Activated CD4-positive, alpha-beta T cell treated with anti-CD3 and anti-CD28 coated beads, Interleukin-2, amount 10 ng/mL, durations not matched to agents 24 days and 14 days (primary cell): ENCODE measurements at regions not wholly inside any gene's neighbourhood (a gene's known extent, or its start where the extent isn't known, plus 50 kb on each side); places are given as distances from the start of the nearest gene placed in this dataset.
A peak's percentile ranks its signal among the peaks of the same experiment; 100 is the strongest.

Experiments
- DNase-seq: peaks from one replicate; pipeline ENCODE4 v3.0.0; 2022
- H3K27ac Mint-ChIP-seq: one replicate; pipeline ENCODE4 v1.8.0; 2022; ENCODE audit warnings: mild to moderate bottlenecking, mixed read lengths
- H3K27me3 Mint-ChIP-seq: one replicate; pipeline ENCODE4 v1.8.0; 2022; ENCODE audit warnings: mixed read lengths
- H3K36me3 Mint-ChIP-seq: one replicate; pipeline ENCODE4 v1.8.0; 2022; ENCODE audit warnings: low read depth, mild to moderate bottlenecking, mixed read lengths
- H3K4me1 Mint-ChIP-seq: one replicate; pipeline ENCODE4 v1.8.0; 2021; ENCODE audit warnings: mixed read lengths
- H3K4me3 Mint-ChIP-seq: one replicate; pipeline ENCODE4 v1.8.0; 2022; ENCODE audit warnings: mild to moderate bottlenecking, moderate library complexity, mixed read lengths
- H3K9me3 Mint-ChIP-seq: one replicate; pipeline ENCODE4 v1.8.0; 2021; ENCODE audit warnings: mixed read lengths
- intact Hi-C: fragments of 100-400 bp; cut with micrococcal nuclease; formaldehyde crosslinking; loops from one replicate; pipeline ENCODE4 v1.15.1; 2023

DNA sequence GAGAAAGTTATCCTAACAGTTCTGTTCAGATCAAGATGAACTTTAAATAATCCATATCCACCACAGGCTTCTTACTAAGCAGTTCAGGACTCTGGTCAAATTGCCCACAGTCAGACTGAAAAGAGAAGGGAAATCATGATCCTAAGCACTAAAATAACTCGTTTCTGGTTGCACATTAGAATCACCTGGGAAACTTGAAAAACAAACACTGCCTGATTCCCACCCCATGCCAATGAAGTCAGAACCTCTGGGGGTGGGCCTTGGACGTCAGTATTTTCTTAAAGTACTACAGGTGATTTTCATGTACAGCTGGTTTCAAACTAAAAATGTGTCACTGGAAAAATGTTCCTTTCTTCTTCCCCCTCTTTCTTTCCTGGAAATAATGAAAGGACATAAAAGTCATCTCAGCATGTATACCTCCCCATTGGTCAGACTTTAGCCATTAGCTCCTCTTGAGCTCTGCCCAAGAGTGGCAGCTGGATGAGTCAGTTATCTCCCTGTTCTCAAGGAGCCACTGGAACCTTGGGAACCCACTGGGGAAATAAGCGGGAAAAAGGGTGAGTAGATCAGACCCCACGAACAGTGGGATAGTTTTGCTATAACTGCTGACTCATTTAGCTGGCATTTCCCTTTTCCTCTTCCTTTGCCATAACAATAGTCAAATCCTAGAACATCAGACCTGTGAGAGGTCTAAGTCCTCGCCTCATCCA is 75.3 kb upstream of the IL6 start:
- intact Hi-C loops: no loop called here
- Mint-ChIP-seq H3K27me3 (peaks cover 40% of the 10 kb centered on the region), H3K27ac (no peak overlapping the region), H3K4me3 (no peak overlapping the region), H3K9me3 (peaks cover 23% of the 10 kb centered on the region), H3K4me1 (peaks cover 4% of the 10 kb centered on the region), H3K36me3 (peaks cover 2% of the 10 kb centered on the region)
- DNase-seq: no peak

DNA sequence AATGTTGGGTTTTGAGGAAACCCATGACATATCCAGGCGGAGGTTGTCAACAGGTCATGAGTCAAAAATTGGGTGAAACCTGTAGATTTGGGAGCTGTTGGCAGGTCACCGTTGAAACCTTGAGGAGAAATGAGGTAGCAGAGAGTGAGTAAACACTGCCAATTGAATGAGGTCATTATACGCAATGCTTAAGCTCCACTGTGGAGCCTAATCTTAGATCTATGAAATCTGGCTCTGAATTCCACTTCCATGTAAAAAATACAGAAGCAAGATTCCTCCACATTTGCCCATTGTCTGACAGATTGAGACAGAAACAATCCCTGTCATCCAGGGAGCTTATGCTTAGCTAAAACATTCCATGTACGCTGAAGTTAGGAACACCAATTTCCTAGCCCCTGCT is 76.0 kb upstream of the IL6 start:
- intact Hi-C loops: no loop called here
- peaks cover 23% of the 10 kb centered on the region for H3K9me3 Mint-ChIP-seq
- peaks cover 35% of the 10 kb centered on the region for H3K27me3 Mint-ChIP-seq
- peaks cover 2% of the 10 kb centered on the region for H3K36me3 Mint-ChIP-seq
- peaks cover 4% of the 10 kb centered on the region for H3K4me1 Mint-ChIP-seq
- H3K27ac Mint-ChIP-seq: no peak overlapping the region
- H3K4me3 Mint-ChIP-seq: no peak overlapping the region
- no peak for DNase-seq

GRCh38 chr7:22649686-22650085 is 77.3 kb upstream of the IL6 start:
- no peak for DNase-seq
- H3K4me1 Mint-ChIP-seq: peaks cover 4% of the 10 kb centered on the region
- no peak overlapping the region for H3K27ac Mint-ChIP-seq
- H3K4me3 Mint-ChIP-seq: no peak overlapping the region
- H3K27me3 Mint-ChIP-seq: peaks cover 32% of the 10 kb centered on the region
- peaks cover 2% of the 10 kb centered on the region for H3K36me3 Mint-ChIP-seq
- H3K9me3 Mint-ChIP-seq: peaks cover 27% of the 10 kb centered on the region
- intact Hi-C loops: no loop called here

DNA sequence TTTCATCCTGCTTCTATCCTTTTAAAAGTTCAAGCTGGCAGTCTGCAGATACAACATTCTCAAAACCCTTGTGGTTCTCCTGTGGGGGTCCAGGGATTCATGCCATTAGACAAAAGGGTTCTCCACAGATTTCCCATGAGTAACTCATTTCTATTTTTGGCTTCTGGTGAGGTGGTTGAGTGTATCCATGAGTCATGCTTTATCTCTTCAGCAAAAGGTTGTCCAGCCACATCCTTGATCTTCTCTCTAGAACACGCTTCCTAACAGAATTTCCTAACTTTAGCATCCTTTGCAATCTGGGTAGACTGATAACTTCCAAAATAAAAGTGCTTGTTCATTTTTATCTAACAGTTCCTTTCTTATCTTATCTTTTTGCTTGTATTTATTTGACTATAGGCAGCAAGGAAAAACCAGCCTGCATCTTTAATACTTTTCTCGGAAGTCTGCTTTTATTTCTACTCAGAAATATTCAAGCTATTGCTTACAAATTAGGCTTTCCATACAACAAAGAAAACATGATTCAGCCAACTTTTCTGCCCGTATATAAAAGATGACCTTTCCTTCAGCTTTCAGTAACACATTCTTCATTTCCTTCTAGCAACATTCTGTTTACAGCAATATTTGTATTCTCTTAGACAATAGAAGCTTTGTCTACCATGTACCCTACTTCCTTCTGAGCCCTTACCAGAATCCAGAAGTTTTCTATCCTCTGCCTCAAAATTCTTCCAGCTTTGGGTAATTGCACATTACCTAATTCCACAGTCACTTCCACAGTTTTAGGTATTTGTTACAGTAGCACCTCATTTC is 79.3 kb upstream of the IL6 start:
- no peak overlapping the region for H3K4me3 Mint-ChIP-seq
- intact Hi-C loops: no loop called here
- H3K36me3 Mint-ChIP-seq: peaks cover 5% of the 10 kb centered on the region
- peaks cover 4% of the 10 kb centered on the region for H3K4me1 Mint-ChIP-seq
- peaks cover 26% of the 10 kb centered on the region for H3K27me3 Mint-ChIP-seq
- H3K27ac Mint-ChIP-seq: no peak overlapping the region
- peaks cover 38% of the 10 kb centered on the region for H3K9me3 Mint-ChIP-seq
- DNase-seq: no peak

DNA sequence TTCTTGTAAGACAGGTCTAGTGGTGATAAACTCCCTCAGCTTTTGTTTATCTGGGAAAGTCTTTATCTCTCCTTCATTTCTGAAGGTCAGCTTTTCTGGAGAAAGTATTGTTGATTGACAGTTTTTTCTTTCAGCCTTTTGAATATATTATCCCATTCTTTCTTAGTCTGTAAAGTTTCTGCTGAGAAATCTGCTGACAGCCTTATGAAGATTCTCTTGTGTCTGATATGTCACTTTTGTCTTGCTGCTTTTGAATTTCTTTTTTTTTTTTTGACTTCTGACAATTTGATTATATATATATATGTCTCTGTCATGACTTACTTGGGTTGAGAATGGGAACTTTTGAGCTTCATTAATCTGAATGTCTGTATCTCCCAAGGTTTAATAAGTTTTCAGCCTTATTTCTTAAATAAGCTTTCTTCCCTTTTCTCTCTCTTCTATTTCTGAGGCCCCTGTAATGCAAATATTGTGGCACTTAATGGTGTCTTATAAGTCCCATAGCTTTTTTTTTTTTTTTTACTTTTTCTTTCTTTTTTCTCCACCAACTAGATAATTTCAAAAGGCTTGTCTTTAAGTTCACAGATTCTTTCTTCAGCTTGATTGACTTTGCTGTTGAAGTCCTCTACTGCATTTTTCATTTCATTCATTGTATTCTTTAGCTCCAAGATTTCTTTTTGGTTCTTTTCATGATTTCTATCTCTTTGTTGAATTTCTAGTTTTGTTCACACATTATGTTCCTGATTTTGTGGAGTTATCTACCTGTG is 81.4 kb upstream of the IL6 start:
- no peak overlapping the region for H3K4me3 Mint-ChIP-seq
- H3K27ac Mint-ChIP-seq: no peak overlapping the region
- no peak for DNase-seq
- intact Hi-C loops: no loop called here
- H3K4me1 Mint-ChIP-seq: peaks cover 6% of the 10 kb centered on the region
- H3K36me3 Mint-ChIP-seq: peaks cover 5% of the 10 kb centered on the region
- H3K9me3 Mint-ChIP-seq: peaks cover 40% of the 10 kb centered on the region
- H3K27me3 Mint-ChIP-seq: peaks cover 23% of the 10 kb centered on the region

DNA sequence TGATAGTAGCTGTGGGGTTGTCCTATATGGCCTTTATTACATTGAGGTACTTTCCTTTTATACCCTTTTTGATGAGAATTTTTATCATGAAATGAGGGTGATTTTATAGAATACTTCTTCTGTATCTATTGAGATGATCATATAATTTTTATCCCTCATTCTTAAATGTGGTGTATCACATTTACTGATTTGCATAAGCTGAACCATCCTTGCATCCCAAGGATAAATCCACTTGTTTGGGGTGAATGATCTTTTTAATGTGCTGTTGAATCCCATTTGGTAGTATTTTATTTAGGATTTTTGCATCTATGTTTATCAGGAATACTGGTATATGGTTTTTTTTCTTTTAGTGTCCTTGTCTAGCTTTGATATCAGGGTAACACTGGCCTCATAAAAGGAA is 84.5 kb upstream of the IL6 start:
- peaks cover 33% of the 10 kb centered on the region for H3K9me3 Mint-ChIP-seq
- H3K36me3 Mint-ChIP-seq: peaks cover 10% of the 10 kb centered on the region
- peaks cover 12% of the 10 kb centered on the region for H3K4me1 Mint-ChIP-seq
- no peak overlapping the region for H3K4me3 Mint-ChIP-seq
- no peak for DNase-seq
- H3K27me3 Mint-ChIP-seq: peaks cover 26% of the 10 kb centered on the region
- intact Hi-C loops: loop anchor here (5.0 kb wide), 1 partner anchor 85 kb away; the partner anchor contains the start of gene IL6
- H3K27ac Mint-ChIP-seq: no peak overlapping the region

DNA sequence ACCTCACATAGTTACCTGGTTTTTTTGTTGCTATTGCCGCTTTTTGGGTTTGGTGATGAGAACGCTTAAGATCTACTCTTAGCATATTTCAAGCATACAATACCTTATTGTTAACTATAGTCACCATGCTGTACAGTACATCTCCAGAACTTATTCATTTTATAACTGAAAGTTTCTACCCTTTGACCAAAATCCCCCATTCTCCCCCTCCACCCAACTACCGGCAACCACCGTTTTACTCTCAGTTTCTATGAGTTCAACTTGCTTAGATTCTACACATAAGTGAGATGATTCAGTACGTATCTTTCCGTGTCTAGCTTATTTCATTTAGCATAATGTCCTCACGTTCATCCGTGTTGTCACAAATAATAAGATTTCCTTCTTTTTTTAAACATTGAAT is 86.7 kb upstream of the IL6 start:
- Mint-ChIP-seq H3K27ac (no peak overlapping the region), H3K9me3 (peaks cover 29% of the 10 kb centered on the region), H3K4me1 (peaks cover 10% of the 10 kb centered on the region), H3K4me3 (no peak overlapping the region), H3K36me3 (peaks cover 8% of the 10 kb centered on the region), H3K27me3 (peaks cover 30% of the 10 kb centered on the region)
- intact Hi-C loops: loop anchor here (1.0 to 5.0 kb wide), 6 partner anchors 22 to 245 kb away; partner anchors contain the start of gene IL6
- peak; percentile 74 for DNase-seq

DNA sequence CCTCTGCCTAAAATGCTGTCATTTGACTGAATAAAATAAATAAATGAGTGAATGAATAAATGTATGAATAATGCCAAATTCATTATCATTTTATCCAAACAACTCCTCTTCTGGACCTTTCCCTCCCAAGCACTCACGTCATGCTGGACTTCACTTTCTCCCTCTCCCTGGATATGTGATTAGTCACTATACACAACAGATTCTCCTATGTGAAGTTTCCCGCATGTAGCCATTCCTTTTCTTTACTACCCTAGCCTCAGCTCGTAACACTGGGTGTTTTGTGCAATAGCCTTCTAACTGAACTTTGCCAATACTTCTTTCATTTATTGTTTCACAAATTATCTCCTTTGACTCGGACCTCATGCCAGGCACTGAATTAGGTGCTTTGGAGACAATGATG is 87.6 kb upstream of the IL6 start:
- Mint-ChIP-seq H3K27ac (no peak overlapping the region), H3K4me1 (peaks cover 10% of the 10 kb centered on the region), H3K4me3 (no peak overlapping the region), H3K36me3 (peaks cover 8% of the 10 kb centered on the region), H3K27me3 (peaks cover 37% of the 10 kb centered on the region), H3K9me3 (peaks cover 30% of the 10 kb centered on the region)
- intact Hi-C loops: no loop called here
- peak; percentile 39 for DNase-seq

- H3K36me3 Mint-ChIP-seq: peaks cover 5% of the 10 kb centered on the region
- H3K27me3 Mint-ChIP-seq: peaks cover 52% of the 10 kb centered on the region
- H3K27ac Mint-ChIP-seq: no peak overlapping the region
- peaks cover 7% of the 10 kb centered on the region for H3K4me1 Mint-ChIP-seq
- peak; percentile 41 for DNase-seq
- intact Hi-C loops: no loop called here
- H3K4me3 Mint-ChIP-seq: no peak overlapping the region
- peaks cover 13% of the 10 kb centered on the region for H3K9me3 Mint-ChIP-seq
These were observed 91.7 kb upstream of the IL6 start for GRCh38 chr7:22635349-22635748.

DNA sequence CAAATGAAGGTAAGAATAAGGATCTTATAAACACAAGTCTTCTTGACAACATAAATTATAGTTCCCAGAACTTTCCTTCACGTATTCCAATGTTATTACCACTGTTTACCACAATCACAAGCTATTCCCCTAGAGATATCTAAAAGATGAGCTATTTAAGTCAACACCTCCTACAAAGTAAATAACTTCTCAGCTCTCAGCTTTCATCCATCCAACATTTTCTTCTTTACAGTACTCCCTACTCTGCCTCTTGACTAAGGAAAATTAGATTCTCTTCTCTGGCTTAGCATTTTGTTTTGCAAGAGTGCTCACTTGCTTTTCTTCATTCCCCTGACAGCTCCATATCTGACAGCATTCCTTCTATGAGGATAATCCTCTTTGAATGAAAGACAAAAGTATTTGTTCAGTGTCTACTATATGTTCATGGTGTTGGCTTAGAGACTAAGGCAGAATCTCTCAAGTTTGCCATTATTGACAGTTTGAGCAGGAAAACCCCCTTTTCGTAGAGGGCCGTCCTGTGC is 93.0 kb upstream of the IL6 start:
- Mint-ChIP-seq H3K4me1 (peaks cover under 1% of the 10 kb centered on the region), H3K9me3 (peaks cover 6% of the 10 kb centered on the region), H3K36me3 (peaks cover under 1% of the 10 kb centered on the region), H3K27me3 (peaks cover 49% of the 10 kb centered on the region), H3K27ac (no peak overlapping the region), H3K4me3 (no peak overlapping the region)
- peak; percentile 27 for DNase-seq
- intact Hi-C loops: no loop called here

- no peaks in the 10 kb centered on the region for H3K36me3 Mint-ChIP-seq
- DNase-seq: peak; percentile 7
- H3K9me3 Mint-ChIP-seq: peaks cover 5% of the 10 kb centered on the region
- H3K4me3 Mint-ChIP-seq: no peak overlapping the region
- no peak overlapping the region for H3K27ac Mint-ChIP-seq
- intact Hi-C loops: no loop called here
- H3K4me1 Mint-ChIP-seq: no peaks in the 10 kb centered on the region
- H3K27me3 Mint-ChIP-seq: peaks cover 52% of the 10 kb centered on the region
These were observed 93.6 kb upstream of the IL6 start for GRCh38 chr7:22633286-22633953.

DNA sequence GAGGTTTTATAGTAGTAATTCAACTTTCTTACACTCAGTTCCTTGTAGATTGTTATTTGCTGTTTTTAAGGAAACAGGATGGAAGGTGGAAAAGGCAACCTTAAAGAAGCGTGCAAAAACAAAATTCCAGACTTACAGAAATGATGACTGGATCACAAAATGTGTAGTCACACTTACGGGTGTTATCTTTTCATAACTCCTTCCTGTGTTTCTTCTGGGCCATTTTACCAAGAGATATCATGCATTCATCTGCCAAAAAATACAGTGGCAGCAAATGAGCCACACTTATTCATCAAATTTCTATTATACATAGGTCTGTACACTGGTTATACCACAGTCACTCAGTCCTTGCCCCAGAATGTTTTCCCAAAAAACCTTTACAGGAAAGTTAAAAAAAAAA is 94.3 kb upstream of the IL6 start:
- H3K27me3 Mint-ChIP-seq: peaks cover 52% of the 10 kb centered on the region
- intact Hi-C loops: no loop called here

GRCh38 chr7:22631730-22632129 is 95.3 kb upstream of the IL6 start:
- Mint-ChIP-seq H3K36me3 (no peaks in the 10 kb centered on the region), H3K9me3 (peaks cover 5% of the 10 kb centered on the region)

More for the DNA sequence above, 94.3 kb upstream of the IL6 start:
- Mint-ChIP-seq H3K4me3 (no peak overlapping the region), H3K9me3 (peaks cover 5% of the 10 kb centered on the region), H3K36me3 (no peaks in the 10 kb centered on the region), H3K27ac (no peak overlapping the region), H3K4me1 (no peaks in the 10 kb centered on the region)
- DNase-seq: peak; percentile 6

More at GRCh38 chr7:22631730-22632129, 95.3 kb upstream of the IL6 start:
- intact Hi-C loops: no loop called here
- DNase-seq: peak; percentile 30
- H3K4me1 Mint-ChIP-seq: no peaks in the 10 kb centered on the region
- no peak overlapping the region for H3K4me3 Mint-ChIP-seq
- H3K27ac Mint-ChIP-seq: no peak overlapping the region
- H3K27me3 Mint-ChIP-seq: peaks cover 55% of the 10 kb centered on the region
